CMK (cell line): ENCODE measurements at regions not wholly inside any gene's neighbourhood (a gene's known extent, or its start where the extent isn't known, plus 50 kb on each side); places are given as distances from the start of the nearest gene placed in this dataset.
"Not testable (repeated sequence)": the region's sequence is repeated elsewhere in the genome, so short reads cannot be mapped to it uniquely, and the experiment has no call there.

ENCODE experiments used
- DNase-seq: peaks from one replicate; pipeline ENCODE4 v3.0.0-alpha.2; 2010; ENCODE audit warnings: low read depth

DNA sequence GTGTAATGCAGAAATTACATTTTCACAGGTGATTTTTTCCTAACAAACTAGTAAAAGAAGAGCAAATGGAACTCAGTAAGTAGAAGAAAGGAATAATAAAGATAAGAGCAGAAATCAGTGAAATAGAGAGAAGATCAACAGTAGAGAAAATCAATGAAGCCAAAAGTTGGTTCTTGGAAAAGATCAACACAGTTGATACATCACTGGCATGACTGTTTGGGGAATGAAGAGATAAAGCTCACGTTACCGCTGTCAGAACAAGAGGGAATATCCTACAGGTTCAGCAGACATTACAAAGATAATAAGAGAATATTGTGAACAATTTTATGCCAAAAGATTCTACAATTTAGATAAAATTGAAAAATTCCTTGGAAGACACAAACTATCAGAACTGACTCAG, 146.4 kb downstream of the ACTR3B start:
- no peak for DNase-seq

- no peak for DNase-seq
Observed at GRCh38 chr7:152907042-152907761, 147.7 kb downstream of the ACTR3B start.

DNA sequence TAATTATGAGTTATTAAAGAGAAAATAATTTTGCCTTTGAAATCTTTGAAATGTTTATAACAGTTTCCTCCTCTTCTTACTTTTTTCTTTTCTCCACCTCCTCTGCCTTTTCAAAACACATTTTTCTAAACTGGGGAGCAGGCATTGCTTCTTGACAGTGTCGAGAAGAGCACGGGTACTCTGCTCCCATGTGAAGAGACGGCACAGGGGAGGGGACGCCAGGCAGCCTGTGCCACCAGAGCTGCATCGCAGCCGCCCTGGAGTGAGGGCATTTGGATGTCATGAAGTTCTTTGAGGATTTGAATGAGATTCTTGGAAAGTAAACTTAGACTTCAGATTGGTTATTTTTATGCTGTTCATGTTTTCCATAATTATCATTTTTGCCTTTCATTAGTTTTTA, 149.7 kb downstream of the ACTR3B start:
- DNase-seq: no peak

DNA sequence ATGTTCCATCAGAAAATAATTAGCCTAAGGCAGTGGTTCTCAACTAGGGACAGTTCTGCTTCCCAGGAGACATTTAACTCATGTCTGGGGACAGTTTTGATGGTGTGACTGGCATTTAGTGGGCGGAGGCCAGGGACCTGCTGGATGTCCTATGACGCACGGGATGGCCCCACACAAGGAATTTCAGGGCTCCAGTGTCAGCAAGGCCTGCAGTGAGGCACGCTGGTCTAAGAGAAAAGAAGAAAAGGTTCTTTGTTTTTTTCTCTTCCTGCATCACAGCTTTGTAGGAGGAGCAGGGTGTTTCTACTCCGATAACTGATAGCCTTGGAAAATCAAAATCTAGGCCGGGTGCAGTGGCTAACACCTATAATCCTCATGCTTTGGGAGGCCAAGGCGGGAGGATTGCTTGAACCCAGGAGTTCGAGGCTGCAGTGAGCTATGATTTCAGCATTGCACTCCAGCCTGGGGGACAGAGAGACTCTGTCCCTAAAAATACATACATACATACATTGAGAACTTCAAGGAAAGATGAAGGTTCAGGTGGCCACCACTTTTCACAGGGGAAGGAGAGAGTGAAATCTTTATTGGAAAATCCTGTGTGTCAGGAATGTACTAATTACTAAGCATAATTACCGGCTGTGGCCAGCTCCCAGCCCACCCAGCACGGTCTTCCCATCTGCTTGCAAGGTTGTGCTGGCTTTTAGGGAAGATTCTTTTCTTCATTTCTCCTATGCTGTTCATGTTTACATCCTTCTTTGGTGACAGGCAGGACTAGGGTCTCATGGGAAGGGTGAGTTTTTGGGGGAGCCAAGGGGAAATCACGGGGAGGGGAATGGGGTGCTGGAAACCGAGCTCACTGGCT, 150.4 kb downstream of the ACTR3B start:
- DNase-seq: no peak

GRCh38 chr7:152910545-152911225, 151.1 kb downstream of the ACTR3B start:
- no peak for DNase-seq

GRCh38 chr7:152911226-152911560, 151.6 kb downstream of the ACTR3B start:
- DNase-seq: no peak

DNA sequence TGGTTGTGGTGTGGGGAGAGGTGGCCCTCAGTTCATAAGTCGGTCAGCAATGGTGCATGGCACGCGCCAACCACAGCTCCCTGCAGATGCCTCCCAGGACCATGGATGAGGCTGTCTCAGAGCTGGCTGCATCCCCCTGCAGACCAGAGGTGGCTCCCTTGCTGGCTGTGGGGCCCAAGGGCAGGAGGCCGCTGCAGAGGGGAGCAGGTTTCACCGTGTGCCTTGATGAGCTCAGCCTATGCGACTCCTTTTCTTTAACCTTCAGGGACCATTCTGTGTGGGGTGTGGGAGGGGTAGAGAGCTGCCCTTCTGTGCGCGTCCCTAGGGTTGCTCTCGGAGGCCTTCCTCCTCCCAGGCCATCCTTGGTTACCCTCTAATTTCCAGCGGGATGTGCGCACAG, 152.4 kb downstream of the ACTR3B start:
- DNase-seq: no peak

DNA sequence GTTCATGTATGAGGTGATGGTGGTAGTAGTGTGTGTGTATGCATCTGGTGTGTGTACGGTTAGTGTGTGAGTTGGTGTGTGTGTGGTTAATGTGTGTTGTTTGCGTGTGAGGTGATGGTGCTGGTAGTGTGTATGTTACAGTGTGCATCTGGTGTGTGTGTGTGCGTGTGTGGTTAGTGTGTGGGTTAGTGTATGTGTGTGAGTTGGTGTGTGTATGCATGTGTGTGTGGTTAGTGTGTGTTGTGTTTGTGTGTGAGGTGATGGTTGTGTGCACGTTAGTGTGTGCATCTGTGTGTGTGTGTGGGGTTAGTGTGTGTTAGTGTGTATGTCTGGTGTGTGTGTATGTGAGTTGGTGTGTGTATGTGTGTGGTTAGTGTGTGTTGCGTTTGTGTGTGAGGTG, 153.0 kb downstream of the ACTR3B start:
- no peak for DNase-seq

DNA sequence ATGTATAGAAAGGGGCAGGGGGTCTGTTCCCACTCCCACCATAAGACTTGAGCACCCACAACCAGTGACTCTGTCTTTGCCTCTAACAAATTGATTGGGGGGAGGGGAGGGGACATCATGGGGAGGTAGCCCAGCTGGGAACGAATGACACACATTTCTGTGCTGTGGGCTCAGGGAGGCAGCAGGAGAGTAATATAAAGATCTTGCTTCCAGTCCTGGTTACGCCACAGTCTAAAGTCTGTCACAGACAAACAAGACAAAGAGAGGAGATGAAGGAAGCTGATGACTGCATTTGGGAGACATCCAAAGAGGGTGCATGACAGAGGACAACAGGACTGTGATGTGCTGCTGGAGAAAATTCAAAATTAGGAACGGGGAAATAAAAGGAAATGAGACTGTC, 153.9 kb downstream of the ACTR3B start:
- DNase-seq: no peak

- DNase-seq: no peak
Observed at GRCh38 chr7:152914014-152914844, 154.7 kb downstream of the ACTR3B start.

DNA sequence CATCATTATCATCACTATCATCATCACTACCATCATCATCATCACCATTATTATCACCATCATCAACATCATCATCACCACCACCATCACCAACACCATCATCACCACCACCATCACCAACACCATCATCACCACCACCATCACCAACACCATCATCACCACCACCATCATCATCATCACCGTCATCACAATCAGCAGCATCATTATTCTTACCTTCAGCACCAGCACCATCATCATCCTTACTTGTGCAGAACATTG, 155.2 kb downstream of the ACTR3B start:
- not testable (repeated sequence) for DNase-seq

DNA sequence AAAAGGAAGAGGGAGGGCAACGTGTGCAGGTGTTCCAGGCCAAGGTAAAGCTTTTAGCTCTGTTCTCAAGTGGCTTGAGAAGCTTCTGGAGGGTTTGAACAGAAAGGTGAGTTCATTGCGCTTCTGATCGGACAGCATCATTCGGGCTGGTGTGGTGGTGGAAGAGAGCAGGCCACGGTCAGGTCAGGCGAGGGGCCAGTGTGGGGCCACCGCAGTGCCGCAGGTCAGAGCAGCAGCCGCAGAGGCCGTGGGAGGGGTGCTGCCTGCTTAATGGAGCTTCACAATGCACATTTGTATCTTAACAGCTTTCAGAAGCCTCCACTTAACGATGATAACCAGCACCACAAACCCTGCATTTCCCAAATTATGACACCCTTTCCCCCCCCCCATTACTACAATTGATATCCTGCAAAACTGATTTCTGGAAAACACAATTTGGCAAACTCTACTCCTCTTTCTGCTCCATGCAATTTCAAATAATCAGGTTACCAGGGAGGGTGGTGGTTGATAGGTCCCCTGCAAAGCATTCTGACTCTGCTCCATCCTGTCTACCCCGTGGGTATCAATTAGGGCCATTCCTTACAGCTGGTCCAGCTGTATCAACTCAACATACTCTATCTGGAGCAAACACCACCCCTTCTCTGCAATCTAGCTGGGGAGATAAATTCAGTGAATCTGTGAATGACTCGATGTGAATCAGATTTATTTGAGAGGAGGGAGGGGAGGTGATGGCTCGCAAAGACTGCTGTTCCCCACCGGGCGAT, 162.9 kb downstream of the ACTR3B start:
- no peak for DNase-seq

DNA sequence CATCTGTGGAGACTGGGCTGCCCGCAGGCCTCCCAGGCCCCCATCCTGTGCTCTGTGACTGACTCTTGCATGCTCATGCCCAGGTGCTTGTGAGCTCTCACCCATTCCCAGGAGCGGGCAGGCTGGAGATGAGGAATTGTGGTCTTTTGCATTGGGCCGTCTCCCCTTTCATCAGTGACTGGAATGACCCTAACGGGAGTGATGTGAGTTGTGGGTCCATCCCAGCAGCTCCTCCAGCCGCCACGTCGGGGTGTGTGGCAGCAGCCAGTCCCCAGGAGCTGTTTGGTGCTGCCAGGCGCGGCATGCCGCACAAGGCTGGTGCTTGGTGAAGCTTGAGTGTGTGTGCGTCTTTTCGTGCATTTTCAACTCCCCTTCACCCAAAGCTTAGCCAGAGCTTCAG, 164.2 kb downstream of the ACTR3B start:
- DNase-seq: no peak

DNA sequence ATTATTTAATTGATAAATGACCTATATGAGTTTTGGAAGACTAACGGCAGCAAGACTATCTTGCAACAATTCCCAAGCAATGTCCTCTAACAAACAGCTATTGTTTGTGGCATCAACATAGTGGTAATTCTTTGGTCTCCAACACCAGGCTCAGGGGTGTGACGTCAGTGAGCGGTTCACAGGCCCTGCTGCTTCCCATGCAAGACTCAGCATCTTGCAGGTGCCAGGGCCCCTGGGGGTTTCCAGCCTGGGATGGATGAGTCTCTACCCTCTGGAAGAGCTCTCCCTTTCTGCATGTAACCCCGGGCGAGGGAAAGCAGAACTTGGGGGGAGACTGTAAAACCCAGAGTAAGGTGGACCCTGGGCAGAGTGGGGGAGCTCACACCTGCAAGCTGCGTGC, 164.7 kb downstream of the ACTR3B start:
- no peak for DNase-seq

- no peak for DNase-seq
Observed at GRCh38 chr7:152924826-152925411, 165.4 kb downstream of the ACTR3B start.

- DNase-seq: no peak
Observed at GRCh38 chr7:152925412-152926147, 166.0 kb downstream of the ACTR3B start.

DNA sequence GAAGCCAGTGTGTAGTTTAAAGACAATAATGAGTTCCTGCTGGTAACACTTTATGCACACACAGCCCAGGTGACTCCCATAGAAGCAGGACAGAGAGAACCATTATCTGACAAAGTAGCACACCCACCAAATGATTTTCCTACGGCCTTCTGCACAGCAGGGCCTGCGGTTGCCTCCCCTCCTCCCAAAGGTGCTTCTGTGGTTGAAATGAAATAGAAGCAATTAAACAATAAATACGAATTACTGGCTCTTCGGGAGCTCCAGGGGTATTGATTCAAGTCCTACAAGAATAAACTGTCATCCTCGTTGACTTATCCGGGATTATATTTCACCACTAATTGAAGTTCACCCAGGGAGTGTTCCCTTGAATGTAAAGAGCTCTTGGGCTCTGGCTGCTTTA, 172.1 kb downstream of the ACTR3B start:
- no peak for DNase-seq

- DNase-seq: no peak
Observed at GRCh38 chr7:152937282-152937681, 177.7 kb downstream of the ACTR3B start.

- not testable (repeated sequence) for DNase-seq
Observed at GRCh38 chr7:152946616-152947015, 187.1 kb downstream of the ACTR3B start.

DNA sequence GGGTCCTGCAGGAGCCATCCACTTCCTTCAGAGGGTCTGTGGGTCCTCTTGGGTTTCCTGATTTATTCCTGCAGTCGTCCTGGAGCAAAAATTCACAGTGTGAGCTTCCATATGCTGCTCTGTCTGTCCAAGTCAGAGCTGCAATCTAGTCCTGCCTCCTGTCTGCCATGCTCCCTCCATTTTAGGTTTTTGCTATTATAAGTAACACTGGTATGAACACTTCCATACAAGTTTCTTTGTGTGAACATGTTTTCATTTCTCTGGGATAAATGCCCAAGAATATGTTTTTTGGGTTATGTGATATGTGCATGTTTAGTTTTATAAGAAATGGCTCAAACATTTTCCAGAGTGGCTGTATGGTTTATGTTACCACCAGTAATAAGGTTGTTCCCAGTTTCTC, 188.1 kb downstream of the ACTR3B start:
- DNase-seq: no peak

- DNase-seq: no peak
Observed at GRCh38 chr7:152949253-152949652, 189.7 kb downstream of the ACTR3B start.
